ENCODE measurements at regions not wholly inside any gene's neighbourhood (a gene's known extent, or its start where the extent isn't known, plus 50 kb on each side); places are given as distances from the start of the nearest gene placed in this dataset.

DNA sequence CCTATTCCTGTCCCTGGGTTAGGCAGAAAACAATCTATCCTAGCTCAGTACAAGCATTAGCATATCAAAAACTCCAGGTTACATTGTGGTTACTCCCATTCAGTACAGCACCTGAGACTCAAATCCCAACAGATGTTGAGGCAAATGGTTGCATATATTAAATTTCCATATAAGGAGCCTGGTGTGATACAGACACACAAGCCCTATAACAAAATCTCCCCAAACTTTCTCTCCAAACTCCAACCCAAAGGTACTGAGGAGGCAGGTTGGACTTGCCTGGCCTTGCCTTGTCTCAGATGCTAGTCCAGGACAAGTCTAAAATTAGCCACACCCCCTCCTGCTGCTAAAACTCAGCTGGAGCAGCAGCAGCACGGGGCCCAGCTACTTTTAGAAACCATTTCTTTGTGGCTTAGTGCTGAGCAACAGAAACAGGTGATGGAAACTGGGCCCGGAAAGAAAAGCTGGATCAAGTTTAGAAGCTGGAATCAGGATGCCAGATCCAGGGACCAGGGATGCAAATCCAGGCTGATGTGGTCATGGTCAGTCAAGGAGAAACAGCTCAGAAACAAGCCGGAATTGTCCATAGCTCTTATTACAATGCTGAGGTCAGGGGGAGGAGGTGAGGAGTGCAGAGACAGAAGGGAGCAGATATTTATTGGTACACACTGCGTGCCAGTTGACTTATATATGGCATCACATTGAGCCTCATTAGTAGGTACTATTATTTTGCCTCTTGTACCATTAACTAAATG, 73.7 kb upstream of the AMOTL1 start:
- Histone ChIP-seq H3K9ac (ENCODE audit: low read length) (no peak overlapping the region), H3K9me3 (ENCODE audit: control insufficient read depth, low read length) (no peaks in the 10 kb centered on the region), H3K4me1 (ENCODE audit: control insufficient read depth, insufficient read depth, low read length) (no peaks in the 10 kb centered on the region), H3K27me3 (replicated peaks; ENCODE audit: control insufficient read depth, insufficient read depth, low read length) (peaks cover 3% of the 10 kb centered on the region), H3K4me3 (ENCODE audit: low read length) (no peak overlapping the region), H3K36me3 (ENCODE audit: control insufficient read depth, insufficient read depth, low read length, severe bottlenecking) (no peaks in the 10 kb centered on the region)
- no peak for DNase-seq (ENCODE audit: low read depth)

DNA sequence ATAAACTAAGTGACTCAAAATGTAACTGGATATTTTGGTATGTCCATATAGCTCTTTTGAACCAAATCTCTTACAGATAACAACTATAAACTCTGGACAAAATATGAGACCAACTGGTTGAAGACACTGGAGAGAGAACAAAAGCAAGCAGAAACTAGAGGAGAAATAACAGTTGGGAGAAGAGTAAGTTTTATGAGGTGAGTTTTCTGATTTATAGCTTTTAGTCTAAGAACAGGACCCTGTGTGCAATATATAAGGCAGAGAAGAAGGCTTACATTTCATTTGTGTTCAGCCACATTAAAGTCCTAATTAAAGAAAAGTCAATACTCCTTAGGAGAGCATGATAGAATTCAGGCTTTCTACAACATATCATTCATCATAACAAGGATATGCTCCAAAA, 71.0 kb upstream of the AMOTL1 start:
- Histone ChIP-seq H3K4me1 (ENCODE audit: control insufficient read depth, insufficient read depth, low read length) (no peaks in the 10 kb centered on the region), H3K36me3 (ENCODE audit: control insufficient read depth, insufficient read depth, low read length, severe bottlenecking) (no peaks in the 10 kb centered on the region), H3K9me3 (ENCODE audit: control insufficient read depth, low read length) (no peaks in the 10 kb centered on the region), H3K9ac (ENCODE audit: low read length) (no peak overlapping the region), H3K4me3 (ENCODE audit: low read length) (no peak overlapping the region), H3K27me3 (replicated peaks; ENCODE audit: control insufficient read depth, insufficient read depth, low read length) (peaks cover 3% of the 10 kb centered on the region)
- no peak for DNase-seq (ENCODE audit: low read depth)

DNA sequence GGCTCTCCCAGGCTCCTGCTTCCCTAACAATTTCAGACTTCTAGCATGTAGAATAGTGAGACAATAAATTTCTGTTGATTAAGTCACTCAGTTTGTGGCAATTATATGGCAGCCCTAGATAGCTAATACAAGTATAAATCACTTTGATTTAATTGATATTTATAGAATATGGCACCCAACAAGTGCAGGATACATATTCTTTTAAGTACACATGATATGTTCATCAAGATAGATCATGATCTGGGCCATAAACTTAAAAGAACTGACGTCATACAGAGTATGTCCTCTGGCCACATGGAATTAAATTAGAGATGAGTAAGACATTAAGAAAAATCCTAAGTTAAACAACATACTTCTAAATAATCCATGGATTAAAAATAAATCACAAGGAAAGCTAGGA, 67.5 kb upstream of the AMOTL1 start:
- H3K9ac ChIP-seq (ENCODE audit: low read length): no peak overlapping the region
- no peak overlapping the region for H3K4me3 ChIP-seq (ENCODE audit: low read length)
- H3K9me3 ChIP-seq (ENCODE audit: control insufficient read depth, low read length): no peaks in the 10 kb centered on the region
- H3K27me3 ChIP-seq (replicated peaks; ENCODE audit: control insufficient read depth, insufficient read depth, low read length): no peaks in the 10 kb centered on the region
- DNase-seq (ENCODE audit: low read depth): no peak
- H3K36me3 ChIP-seq (ENCODE audit: control insufficient read depth, insufficient read depth, low read length, severe bottlenecking): no peaks in the 10 kb centered on the region
- H3K4me1 ChIP-seq (ENCODE audit: control insufficient read depth, insufficient read depth, low read length): peaks cover 6% of the 10 kb centered on the region

DNA sequence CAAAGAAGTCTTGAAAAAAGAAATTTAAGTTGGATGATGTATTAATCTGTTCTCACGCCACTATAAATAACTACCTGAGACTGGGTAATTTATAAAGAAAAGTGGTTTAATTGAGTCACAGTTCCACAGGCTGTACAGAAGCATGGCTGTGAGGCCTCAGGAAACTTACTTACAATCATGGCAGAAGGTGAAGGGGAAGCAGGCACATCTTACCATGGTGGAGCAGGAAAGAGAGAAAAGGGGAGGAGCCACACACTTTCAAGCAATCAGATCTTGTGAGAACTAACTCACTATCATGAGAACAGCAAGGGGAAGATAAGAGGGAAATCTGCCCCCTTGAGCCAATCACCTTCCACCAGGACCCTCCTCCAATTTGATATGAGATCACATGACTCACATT, 65.7 kb upstream of the AMOTL1 start:
- Histone ChIP-seq H3K4me1 (ENCODE audit: control insufficient read depth, insufficient read depth, low read length) (peaks cover 16% of the 10 kb centered on the region), H3K27me3 (replicated peaks; ENCODE audit: control insufficient read depth, insufficient read depth, low read length) (no peaks in the 10 kb centered on the region), H3K9ac (ENCODE audit: low read length) (no peak overlapping the region), H3K4me3 (ENCODE audit: low read length) (no peak overlapping the region), H3K36me3 (ENCODE audit: control insufficient read depth, insufficient read depth, low read length, severe bottlenecking) (no peaks in the 10 kb centered on the region), H3K9me3 (ENCODE audit: control insufficient read depth, low read length) (no peaks in the 10 kb centered on the region)
- no peak for DNase-seq (ENCODE audit: low read depth)

DNA sequence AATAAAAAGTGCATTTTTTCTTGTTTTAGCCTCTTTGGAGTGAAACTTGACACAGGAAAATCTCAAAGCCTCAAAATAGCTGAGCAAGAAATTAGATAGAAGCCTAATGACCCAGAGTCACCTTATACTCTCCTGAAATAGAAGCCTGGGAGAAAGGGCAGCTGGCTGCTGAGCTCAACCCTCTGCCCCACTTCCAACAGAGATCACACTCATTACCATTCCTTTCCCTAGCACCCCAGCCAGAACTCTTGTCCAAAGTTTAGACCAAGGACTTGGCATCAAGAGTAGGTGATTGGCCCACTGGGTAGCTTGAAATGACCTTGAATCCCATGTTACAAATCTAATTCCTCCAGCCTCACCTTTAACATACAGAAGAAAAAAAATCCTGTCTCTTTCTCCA, 62.7 kb upstream of the AMOTL1 start:
- H3K9ac ChIP-seq (ENCODE audit: low read length): no peak overlapping the region
- H3K36me3 ChIP-seq (ENCODE audit: control insufficient read depth, insufficient read depth, low read length, severe bottlenecking): no peaks in the 10 kb centered on the region
- peaks cover 16% of the 10 kb centered on the region for H3K4me1 ChIP-seq (ENCODE audit: control insufficient read depth, insufficient read depth, low read length)
- H3K27me3 ChIP-seq (replicated peaks; ENCODE audit: control insufficient read depth, insufficient read depth, low read length): no peaks in the 10 kb centered on the region
- DNase-seq (ENCODE audit: low read depth): no peak
- H3K4me3 ChIP-seq (ENCODE audit: low read length): no peak overlapping the region
- H3K9me3 ChIP-seq (ENCODE audit: control insufficient read depth, low read length): no peaks in the 10 kb centered on the region

DNA sequence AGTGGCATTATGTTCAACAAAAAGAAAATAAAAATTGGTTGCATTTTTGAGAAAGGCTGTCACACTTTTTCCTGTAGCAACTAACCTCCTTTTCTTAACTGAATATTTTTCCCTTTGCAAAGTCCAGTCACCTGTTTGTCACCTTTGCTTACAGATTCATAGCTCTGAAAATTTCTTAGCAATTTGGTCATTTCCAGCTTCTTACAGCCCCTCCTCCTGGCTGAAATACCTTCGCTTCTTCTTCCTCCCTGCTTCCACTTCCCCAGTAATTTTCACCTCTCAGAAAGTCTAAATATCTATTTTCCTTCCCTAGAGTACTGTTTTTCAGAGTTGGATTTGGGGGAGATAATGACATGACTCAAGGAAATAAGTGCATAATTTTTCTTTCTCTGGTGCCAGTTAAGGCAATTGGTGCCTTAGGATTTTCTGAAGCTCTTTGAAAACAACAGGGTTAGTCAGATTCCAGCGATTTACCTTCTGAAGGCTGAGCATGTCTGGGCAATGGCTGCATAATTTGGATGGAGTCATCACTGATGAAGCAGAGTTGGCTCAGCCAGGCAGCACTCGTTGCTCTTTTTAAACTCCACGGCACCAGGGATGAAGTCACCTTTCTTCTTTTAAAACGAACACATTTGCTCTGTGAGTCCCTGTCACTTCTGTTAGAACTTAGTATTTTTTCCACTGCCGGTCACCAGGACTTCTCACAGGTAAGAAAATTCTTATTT, 62.1 kb upstream of the AMOTL1 start:
- no peaks in the 10 kb centered on the region for H3K9me3 ChIP-seq (ENCODE audit: control insufficient read depth, low read length)
- H3K4me3 ChIP-seq (ENCODE audit: low read length): peak overlapping the region; percentile 4
- DNase-seq (ENCODE audit: low read depth): peak; percentile 33
- no peaks in the 10 kb centered on the region for H3K36me3 ChIP-seq (ENCODE audit: control insufficient read depth, insufficient read depth, low read length, severe bottlenecking)
- peak overlapping the region; percentile 14 for H3K9ac ChIP-seq (ENCODE audit: low read length)
- no peaks in the 10 kb centered on the region for H3K27me3 ChIP-seq (replicated peaks; ENCODE audit: control insufficient read depth, insufficient read depth, low read length)
- H3K4me1 ChIP-seq (ENCODE audit: control insufficient read depth, insufficient read depth, low read length): peaks cover 16% of the 10 kb centered on the region

DNA sequence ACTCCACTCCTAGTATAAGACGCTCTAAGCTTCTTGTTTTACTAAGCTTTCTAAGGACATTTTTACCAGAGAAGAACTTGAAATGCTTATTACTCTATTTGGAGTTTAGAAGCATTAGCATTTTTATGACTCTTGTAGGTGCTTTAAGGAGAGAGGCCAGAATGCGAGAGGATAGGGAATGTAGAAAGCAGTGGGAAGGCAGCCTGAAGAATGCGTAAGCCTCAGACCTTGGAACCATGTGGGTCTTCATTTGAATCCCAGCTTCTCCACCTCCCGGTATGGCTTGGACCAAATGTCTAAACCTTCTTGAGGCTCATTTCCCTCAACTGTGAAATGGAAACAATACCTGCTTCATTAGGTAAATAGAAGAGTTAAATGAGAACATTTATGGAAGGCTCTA, 60.0 kb upstream of the AMOTL1 start:
- Histone ChIP-seq H3K36me3 (ENCODE audit: control insufficient read depth, insufficient read depth, low read length, severe bottlenecking) (no peaks in the 10 kb centered on the region), H3K27me3 (replicated peaks; ENCODE audit: control insufficient read depth, insufficient read depth, low read length) (no peaks in the 10 kb centered on the region), H3K9ac (ENCODE audit: low read length) (no peak overlapping the region), H3K4me1 (ENCODE audit: control insufficient read depth, insufficient read depth, low read length) (peaks cover 16% of the 10 kb centered on the region), H3K9me3 (ENCODE audit: control insufficient read depth, low read length) (no peaks in the 10 kb centered on the region), H3K4me3 (ENCODE audit: low read length) (no peak overlapping the region)
- no peak for DNase-seq (ENCODE audit: low read depth)

DNA sequence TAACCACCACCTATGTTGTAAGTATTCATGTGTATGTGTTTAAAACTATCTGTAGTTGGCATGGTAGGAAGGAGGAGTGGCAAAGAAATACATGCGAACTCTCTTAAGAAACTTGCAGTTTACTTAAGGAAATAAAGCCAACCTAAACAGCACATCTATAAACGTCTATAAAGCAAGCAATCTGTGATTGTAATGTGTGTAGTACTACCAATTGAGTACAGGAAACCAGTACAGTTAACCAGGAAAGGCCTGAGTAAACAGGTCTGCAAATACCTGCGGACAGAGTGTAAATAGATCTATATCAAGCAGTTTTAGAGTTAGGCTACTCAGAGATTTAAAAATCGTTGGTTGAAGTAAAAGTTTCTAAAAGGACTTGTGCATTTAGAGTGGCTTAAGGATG, 59.5 kb upstream of the AMOTL1 start:
- Histone ChIP-seq H3K36me3 (ENCODE audit: control insufficient read depth, insufficient read depth, low read length, severe bottlenecking) (no peaks in the 10 kb centered on the region), H3K4me1 (ENCODE audit: control insufficient read depth, insufficient read depth, low read length) (peaks cover 16% of the 10 kb centered on the region), H3K27me3 (replicated peaks; ENCODE audit: control insufficient read depth, insufficient read depth, low read length) (no peaks in the 10 kb centered on the region), H3K9ac (ENCODE audit: low read length) (no peak overlapping the region), H3K4me3 (ENCODE audit: low read length) (no peak overlapping the region), H3K9me3 (ENCODE audit: control insufficient read depth, low read length) (peaks cover under 1% of the 10 kb centered on the region)
- DNase-seq (ENCODE audit: low read depth): no peak

DNA sequence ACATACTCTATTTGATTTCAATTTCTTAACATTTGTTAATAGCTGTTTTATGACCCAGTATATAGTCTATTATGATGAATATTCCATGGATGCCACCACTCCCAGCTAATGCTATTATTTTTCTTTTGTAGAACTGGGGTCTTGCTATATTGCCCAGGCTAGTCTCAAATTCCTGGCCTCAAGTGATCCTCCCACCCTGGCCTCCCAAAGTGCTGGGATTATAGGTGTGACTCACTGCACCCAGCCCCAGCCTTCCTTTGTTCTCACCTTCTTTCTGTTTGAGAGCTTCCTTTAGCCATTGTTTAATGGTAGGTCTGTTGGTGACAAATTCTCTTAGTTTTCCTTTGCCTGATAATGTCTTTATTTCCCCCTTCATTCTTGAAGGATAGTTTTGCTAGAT, 52.9 kb upstream of the AMOTL1 start:
- Histone ChIP-seq H3K4me3 (ENCODE audit: low read length) (no peak overlapping the region), H3K9me3 (ENCODE audit: control insufficient read depth, low read length) (peaks cover 4% of the 10 kb centered on the region), H3K4me1 (ENCODE audit: control insufficient read depth, insufficient read depth, low read length) (no peaks in the 10 kb centered on the region), H3K9ac (ENCODE audit: low read length) (no peak overlapping the region), H3K27me3 (replicated peaks; ENCODE audit: control insufficient read depth, insufficient read depth, low read length) (no peaks in the 10 kb centered on the region), H3K36me3 (ENCODE audit: control insufficient read depth, insufficient read depth, low read length, severe bottlenecking) (no peaks in the 10 kb centered on the region)
- DNase-seq (ENCODE audit: low read depth): no peak

DNA sequence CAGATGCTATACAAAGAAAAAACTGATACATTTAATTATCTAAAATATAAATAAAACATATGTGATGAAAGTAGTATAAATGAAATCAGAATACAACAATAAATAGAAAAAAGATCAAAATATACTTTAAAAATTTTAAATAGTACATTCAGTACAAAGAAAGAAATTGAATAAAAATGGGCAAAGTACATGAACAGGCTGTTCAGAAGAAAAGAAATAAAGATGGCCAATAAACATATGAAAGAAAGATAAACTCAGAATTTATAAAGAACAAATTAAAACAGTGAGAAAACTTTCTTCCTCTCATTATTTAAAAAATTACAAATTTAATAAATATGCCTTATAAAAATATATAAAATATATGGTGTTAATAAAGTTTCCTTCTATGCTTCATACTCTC, 50.5 kb upstream of the AMOTL1 start:
- no peaks in the 10 kb centered on the region for H3K4me1 ChIP-seq (ENCODE audit: control insufficient read depth, insufficient read depth, low read length)
- DNase-seq (ENCODE audit: low read depth): no peak

More for the DNA sequence above, 50.5 kb upstream of the AMOTL1 start:
- no peak overlapping the region for H3K4me3 ChIP-seq (ENCODE audit: low read length)
- no peak overlapping the region for H3K9ac ChIP-seq (ENCODE audit: low read length)
- H3K27me3 ChIP-seq (replicated peaks; ENCODE audit: control insufficient read depth, insufficient read depth, low read length): no peaks in the 10 kb centered on the region
- H3K36me3 ChIP-seq (ENCODE audit: control insufficient read depth, insufficient read depth, low read length, severe bottlenecking): no peaks in the 10 kb centered on the region
- peaks cover 4% of the 10 kb centered on the region for H3K9me3 ChIP-seq (ENCODE audit: control insufficient read depth, low read length)
